Calu3 (cell line): ENCODE measurements at regions not wholly inside any gene's neighbourhood (a gene's known extent, or its start where the extent isn't known, plus 50 kb on each side); places are given as distances from the start of the nearest gene placed in this dataset.
A peak's percentile ranks its signal among the peaks of the same experiment; 100 is the strongest.

Source experiments
- BruUV-seq: library from RNA; stranded (reverse); fragments of 400-500 nt; replicated peaks from 2 replicates; lab custom pipeline; 2021; lab: Mats Ljungman, UMichigan
- CTCF ChIA-PET: fragments of 300-600 bp; sonication (Branson Sonifier 250); formaldehyde crosslinking; loops from one replicate; lab custom pipeline; 2022; ENCODE audit warnings: antibody characterized with exemption; lab: Charles Lee
- DNase-seq: peaks from one replicate; pipeline ENCODE4 v3.0.0; 2022
- H3K27ac Mint-ChIP-seq: one replicate; pipeline ENCODE4 v1.8.0; 2022; ENCODE audit warnings: mixed read lengths; ENCODE audit not compliant: unreplicated experiment
- H3K27me3 Mint-ChIP-seq: one replicate; pipeline ENCODE4 v1.8.0; 2022; ENCODE audit warnings: mixed read lengths; ENCODE audit not compliant: unreplicated experiment
- H3K36me3 Mint-ChIP-seq: one replicate; pipeline ENCODE4 v1.8.0; 2022; ENCODE audit warnings: mild to moderate bottlenecking, moderate library complexity, mixed read lengths; ENCODE audit not compliant: insufficient read depth, unreplicated experiment
- H3K4me1 Mint-ChIP-seq: one replicate; pipeline ENCODE4 v1.8.0; 2022; ENCODE audit warnings: mild to moderate bottlenecking, low read depth, mixed read lengths; ENCODE audit not compliant: unreplicated experiment
- H3K4me3 Mint-ChIP-seq: one replicate; pipeline ENCODE4 v1.8.0; 2022; ENCODE audit warnings: mild to moderate bottlenecking, low read depth, moderate library complexity, mixed read lengths; ENCODE audit not compliant: unreplicated experiment
- H3K9me3 Mint-ChIP-seq: one replicate; pipeline ENCODE4 v1.8.0; 2022; ENCODE audit warnings: low read depth, mixed read lengths; ENCODE audit not compliant: unreplicated experiment
- intact Hi-C: fragments of 100-400 bp; cut with micrococcal nuclease; formaldehyde crosslinking; loops from one replicate; pipeline ENCODE4 v1.10.0; 2022; ENCODE audit not compliant: unreplicated experiment
- TF ChIP-seq, protein P1 (sequence below): fragments of 200-600 bp; IDR thresholded peaks from one replicate; pipeline ENCODE4 v1.8.0; 2022; ENCODE audit warnings: antibody characterized with exemption; ENCODE audit not compliant: unreplicated experiment

GRCh38 chr13:44818016-44818415, 171.3 kb downstream of the NUFIP1 start:
- intact Hi-C loops, result loop anchor here (10.0 kb wide), 2 partner anchors 53 to 103 kb away; no protein-coding TSS in a partner anchor
- no TSS peak for BruUV-seq
- no peak for DNase-seq
- Mint-ChIP-seq H3K27me3 (no peaks in the 10 kb centered on the region), H3K4me1 (peaks cover 65% of the 10 kb centered on the region), H3K36me3 (no peaks in the 10 kb centered on the region), H3K27ac (peak overlapping the region; percentile 89), H3K9me3 (no peaks in the 10 kb centered on the region), H3K4me3 (no peak overlapping the region)
- TF ChIP-seq, protein P1, sequence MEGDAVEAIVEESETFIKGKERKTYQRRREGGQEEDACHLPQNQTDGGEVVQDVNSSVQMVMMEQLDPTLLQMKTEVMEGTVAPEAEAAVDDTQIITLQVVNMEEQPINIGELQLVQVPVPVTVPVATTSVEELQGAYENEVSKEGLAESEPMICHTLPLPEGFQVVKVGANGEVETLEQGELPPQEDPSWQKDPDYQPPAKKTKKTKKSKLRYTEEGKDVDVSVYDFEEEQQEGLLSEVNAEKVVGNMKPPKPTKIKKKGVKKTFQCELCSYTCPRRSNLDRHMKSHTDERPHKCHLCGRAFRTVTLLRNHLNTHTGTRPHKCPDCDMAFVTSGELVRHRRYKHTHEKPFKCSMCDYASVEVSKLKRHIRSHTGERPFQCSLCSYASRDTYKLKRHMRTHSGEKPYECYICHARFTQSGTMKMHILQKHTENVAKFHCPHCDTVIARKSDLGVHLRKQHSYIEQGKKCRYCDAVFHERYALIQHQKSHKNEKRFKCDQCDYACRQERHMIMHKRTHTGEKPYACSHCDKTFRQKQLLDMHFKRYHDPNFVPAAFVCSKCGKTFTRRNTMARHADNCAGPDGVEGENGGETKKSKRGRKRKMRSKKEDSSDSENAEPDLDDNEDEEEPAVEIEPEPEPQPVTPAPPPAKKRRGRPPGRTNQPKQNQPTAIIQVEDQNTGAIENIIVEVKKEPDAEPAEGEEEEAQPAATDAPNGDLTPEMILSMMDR, result no peak
- CTCF ChIA-PET, result interaction anchor here (0.8 to 1.6 kb wide), 2 partner anchors 12 to 335 kb away, joined by 3 to 8 read pairs; no protein-coding TSS in a partner anchor

DNA sequence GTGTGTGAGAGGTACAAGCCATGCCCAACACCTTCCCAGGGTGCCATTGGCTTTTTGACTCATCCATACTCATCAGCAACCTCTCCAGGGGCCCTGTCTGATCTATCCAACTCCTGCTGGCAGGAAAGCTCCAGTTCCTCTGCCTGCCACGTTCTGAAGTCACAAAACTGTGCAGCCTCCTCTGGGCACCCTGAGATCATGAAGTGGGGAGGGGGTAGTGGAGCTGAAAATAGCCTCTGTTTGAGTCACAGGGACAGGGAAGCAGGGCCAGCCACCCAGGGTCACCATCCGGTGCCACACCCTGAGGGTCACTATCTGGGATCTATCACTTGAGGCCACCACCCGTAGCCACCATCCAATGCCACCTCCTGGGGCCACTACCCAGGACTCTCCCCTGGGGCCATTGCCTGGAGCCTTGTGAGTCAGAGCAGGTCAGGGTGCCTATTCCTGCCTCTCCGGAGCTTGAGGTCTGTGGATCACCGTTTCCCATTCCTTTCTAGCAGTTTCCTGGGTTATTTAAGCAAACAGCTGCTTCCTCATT, 172.1 kb downstream of the NUFIP1 start:
- CTCF ChIA-PET, result interaction anchor here (1.6 kb wide), 1 partner anchor 334 kb away, joined by 8 read pairs; no protein-coding TSS in a partner anchor
- H3K27ac Mint-ChIP-seq, result peak overlapping the region; percentile 89
- H3K27me3 Mint-ChIP-seq, result no peaks in the 10 kb centered on the region
- H3K4me1 Mint-ChIP-seq, result peaks cover 71% of the 10 kb centered on the region
- intact Hi-C loops, result loop anchor here (10.0 kb wide), 2 partner anchors 52 to 102 kb away; no protein-coding TSS in a partner anchor
- TF ChIP-seq, protein P1, result no peak
- peak; percentile 13 for DNase-seq
- no TSS peak for BruUV-seq
- H3K4me3 Mint-ChIP-seq, result no peak overlapping the region
- no peaks in the 10 kb centered on the region for H3K36me3 Mint-ChIP-seq
- no peaks in the 10 kb centered on the region for H3K9me3 Mint-ChIP-seq

GRCh38 chr13:44816701-44817100, 172.6 kb downstream of the NUFIP1 start:
- intact Hi-C loops, result loop anchor here (10.0 kb wide), 2 partner anchors 52 to 102 kb away; no protein-coding TSS in a partner anchor
- H3K27ac Mint-ChIP-seq, result no peak overlapping the region
- no peaks in the 10 kb centered on the region for H3K9me3 Mint-ChIP-seq
- BruUV-seq, result no TSS peak
- CTCF ChIA-PET, result no interaction called here
- no peak for DNase-seq
- H3K27me3 Mint-ChIP-seq, result no peaks in the 10 kb centered on the region
- no peaks in the 10 kb centered on the region for H3K36me3 Mint-ChIP-seq
- TF ChIP-seq, protein P1, result no peak
- H3K4me1 Mint-ChIP-seq, result peaks cover 71% of the 10 kb centered on the region
- H3K4me3 Mint-ChIP-seq, result no peak overlapping the region

DNA sequence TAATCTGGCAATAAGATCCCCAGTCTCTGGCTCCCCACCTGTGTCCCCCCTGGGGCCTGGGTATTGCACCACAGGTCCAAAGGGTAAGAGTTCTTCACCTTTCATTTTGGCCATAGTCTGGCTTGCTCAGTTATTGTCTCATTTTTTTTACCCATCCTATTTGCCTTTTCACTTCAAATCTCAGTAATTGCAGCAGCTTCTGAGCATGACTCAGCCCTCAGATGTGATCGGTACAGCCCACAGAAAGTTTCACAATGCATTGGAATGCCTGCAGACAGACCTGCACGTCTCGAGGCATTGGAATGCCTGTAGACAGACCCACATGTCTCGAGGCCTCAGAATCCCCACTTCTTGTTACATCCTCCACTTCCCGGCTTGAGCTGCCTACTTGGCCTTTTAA, 173.6 kb downstream of the NUFIP1 start:
- Mint-ChIP-seq H3K27ac (peak overlapping the region; percentile 11), H3K36me3 (no peaks in the 10 kb centered on the region), H3K4me1 (peaks cover 71% of the 10 kb centered on the region), H3K4me3 (no peak overlapping the region), H3K27me3 (no peaks in the 10 kb centered on the region), H3K9me3 (no peaks in the 10 kb centered on the region)
- intact Hi-C loops, result loop anchor here (10.0 kb wide), 2 partner anchors 51 to 101 kb away; no protein-coding TSS in a partner anchor
- peak; percentile 65 for DNase-seq
- CTCF ChIA-PET, result interaction anchor here (0.8 to 1.2 kb wide), 2 partner anchors 10 to 52 kb away, joined by 3 to 6 read pairs; no protein-coding TSS in a partner anchor
- TF ChIP-seq, protein P1, result no peak
- no TSS peak for BruUV-seq
